Kidney epithelial cell (primary cell): ENCODE measurements at regions not wholly inside any gene's neighbourhood (a gene's known extent, or its start where the extent isn't known, plus 50 kb on each side); places are given as distances from the start of the nearest gene placed in this dataset.

Source experiments
- DNase-seq: peaks from one replicate; pipeline ENCODE4 v3.0.0-alpha.2; 2010; ENCODE audit warnings: low read depth
- H3K27me3 ChIP-seq: 2 replicates; pipeline ENCODE4 v1.6.0; 2011; ENCODE audit warnings: low read length; ENCODE audit not compliant: control insufficient read depth, insufficient read depth
- H3K36me3 ChIP-seq: 2 replicates; pipeline ENCODE4 v1.5.1; 2011; ENCODE audit warnings: low read length; ENCODE audit not compliant: control insufficient read depth, insufficient read depth
- H3K4me3 ChIP-seq: 2 replicates; pipeline ENCODE4 v1.5.1; 2011; ENCODE audit warnings: low read depth, mild to moderate bottlenecking, control low read depth, low read length
- CTCF ChIP-seq: IDR thresholded peaks from 2 replicates; pipeline ENCODE4 v1.5.1; 2011; ENCODE audit warnings: mild to moderate bottlenecking, moderate library complexity, low read length, control low read depth, inconsistent platforms; ENCODE audit not compliant: insufficient read depth, poor library complexity, severe bottlenecking

- no peak for TF ChIP-seq CTCF
- DNase-seq: no peak
- H3K36me3 ChIP-seq: no peaks in the 10 kb centered on the region
- H3K27me3 ChIP-seq: no peaks in the 10 kb centered on the region
- no peak overlapping the region for H3K4me3 ChIP-seq
Observed at GRCh38 chr6:139895205-139895793, 520.9 kb upstream of the CITED2 start.

GRCh38 chr6:139894271-139894670 is 519.8 kb upstream of the CITED2 start:
- no peak for TF ChIP-seq CTCF
- no peak for DNase-seq

GRCh38 chr6:139891471-139891870 is 517.0 kb upstream of the CITED2 start:
- no peak for TF ChIP-seq CTCF
- no peaks in the 10 kb centered on the region for H3K36me3 ChIP-seq
- H3K27me3 ChIP-seq: no peaks in the 10 kb centered on the region
- DNase-seq: no peak
- H3K4me3 ChIP-seq: no peak overlapping the region

More at GRCh38 chr6:139894271-139894670, 519.8 kb upstream of the CITED2 start:
- no peak overlapping the region for H3K4me3 ChIP-seq
- no peaks in the 10 kb centered on the region for H3K27me3 ChIP-seq
- no peaks in the 10 kb centered on the region for H3K36me3 ChIP-seq

GRCh38 chr6:139888681-139889122 is 514.3 kb upstream of the CITED2 start:
- Histone ChIP-seq H3K27me3 (no peaks in the 10 kb centered on the region), H3K36me3 (no peaks in the 10 kb centered on the region), H3K4me3 (no peak overlapping the region)
- DNase-seq: no peak
- no peak for TF ChIP-seq CTCF

GRCh38 chr6:139887275-139887674 is 512.8 kb upstream of the CITED2 start:
- TF ChIP-seq CTCF: no peak
- Histone ChIP-seq H3K4me3 (no peak overlapping the region), H3K27me3 (no peaks in the 10 kb centered on the region), H3K36me3 (no peaks in the 10 kb centered on the region)
- no peak for DNase-seq

- no peaks in the 10 kb centered on the region for H3K36me3 ChIP-seq
- TF ChIP-seq CTCF: no peak
- no peaks in the 10 kb centered on the region for H3K27me3 ChIP-seq
- no peak overlapping the region for H3K4me3 ChIP-seq
- no peak for DNase-seq
Observed at GRCh38 chr6:139886396-139886795, 511.9 kb upstream of the CITED2 start.
